Caco-2 (cell line): ENCODE measurements at regions not wholly inside any gene's neighbourhood (a gene's known extent, or its start where the extent isn't known, plus 50 kb on each side); places are given as distances from the start of the nearest gene placed in this dataset.

Source experiments
- BruUV-seq: library from RNA; stranded (reverse); fragments of 400-500 nt; replicated peaks from 2 replicates; lab custom pipeline; 2021; lab: Mats Ljungman, UMichigan
- CTCF ChIA-PET: fragments of 300-600 bp; sonication (Branson Sonifier 250); formaldehyde crosslinking; loops from one replicate; lab custom pipeline; 2022; ENCODE audit warnings: antibody characterized with exemption; lab: Charles Lee
- POLR2A ChIA-PET: fragments of 300-600 bp; sonication (Branson Sonifier 250); formaldehyde crosslinking; loops from one replicate; lab custom pipeline; 2022; ENCODE audit warnings: antibody characterized with exemption; lab: Charles Lee
- DNase-seq, 2 experiments: peaks; one replicate each; pipeline versions ENCODE4 v3.0.0 to v3.0.0-alpha.2; 2020 to 2022
- H3K27me3 ChIP-seq: replicated peaks from 2 replicates; pipeline ENCODE4 v1.6.0; 2011; ENCODE audit warnings: low read length; ENCODE audit not compliant: control insufficient read depth, insufficient read depth
- H3K36me3 ChIP-seq: 2 replicates; pipeline ENCODE4 v1.5.1; 2011; ENCODE audit warnings: low read length; ENCODE audit not compliant: control insufficient read depth, insufficient read depth
- H3K4me1 ChIP-seq: fragments of 250-450 bp; sonication (Bioruptor Pico); 2 replicates; pipeline ENCODE4 v1.5.1; 2020; ENCODE audit warnings: mild to moderate bottlenecking
- H3K4me3 ChIP-seq: 2 replicates; pipeline ENCODE4 v1.5.1; 2011; ENCODE audit warnings: low read depth, mild to moderate bottlenecking, control low read depth, low read length
- H3K9me3 ChIP-seq: fragments of 250-450 bp; sonication (Bioruptor Pico); 2 replicates; pipeline ENCODE4 v1.5.1; 2020; ENCODE audit warnings: mild to moderate bottlenecking, moderate library complexity
- H3K27ac Mint-ChIP-seq: one replicate; pipeline ENCODE4 v1.8.0; 2022; ENCODE audit warnings: mixed read lengths; ENCODE audit not compliant: unreplicated experiment
- H3K27me3 Mint-ChIP-seq: one replicate; pipeline ENCODE4 v1.8.0; 2022; ENCODE audit warnings: mixed read lengths; ENCODE audit not compliant: insufficient read depth, unreplicated experiment
- H3K36me3 Mint-ChIP-seq: one replicate; pipeline ENCODE4 v1.8.0; 2022; ENCODE audit warnings: mild to moderate bottlenecking, mixed read lengths; ENCODE audit not compliant: insufficient read depth, unreplicated experiment
- H3K4me1 Mint-ChIP-seq: one replicate; pipeline ENCODE4 v1.8.0; 2022; ENCODE audit warnings: low read depth, mixed read lengths; ENCODE audit not compliant: unreplicated experiment
- H3K4me3 Mint-ChIP-seq: one replicate; pipeline ENCODE4 v1.8.0; 2022; ENCODE audit warnings: mild to moderate bottlenecking, moderate library complexity, mixed read lengths; ENCODE audit not compliant: unreplicated experiment
- H3K9me3 Mint-ChIP-seq: one replicate; pipeline ENCODE4 v1.8.0; 2022; ENCODE audit warnings: mixed read lengths; ENCODE audit not compliant: unreplicated experiment
- CTCF ChIP-seq, 2 experiments: fragments of 200-600 bp in 1 of 2; IDR thresholded peaks; 1 replicate in 1 of 2; 2 replicates in 1 of 2; pipeline versions ENCODE4 v1.5.1 to v1.8.0; 2011 to 2022; ENCODE audit warnings: antibody characterized with exemption in 1 of 2, control low read depth in 1 of 2, inconsistent platforms in 1 of 2, low read depth in 1 of 2, low read length in 1 of 2, mild to moderate bottlenecking in 1 of 2, moderate library complexity in 1 of 2; ENCODE audit not compliant: insufficient read depth in 1 of 2, severe bottlenecking in 1 of 2, unreplicated experiment in 1 of 2
- intact Hi-C: fragments of 100-400 bp; cut with micrococcal nuclease; formaldehyde crosslinking; loops from one replicate; pipeline ENCODE4 v1.10.0; 2022; ENCODE audit not compliant: unreplicated experiment

- Histone ChIP-seq H3K9me3 (no peaks in the 10 kb centered on the region), H3K27me3 (no peaks in the 10 kb centered on the region), H3K36me3 (no peaks in the 10 kb centered on the region), H3K4me1 (no peaks in the 10 kb centered on the region), H3K4me3 (no peak overlapping the region)
- ChIA-PET CTCF (no interaction called here), POLR2A (no interaction called here)
- intact Hi-C loops = no loop called here
- Mint-ChIP-seq H3K9me3 (peaks cover 16% of the 10 kb centered on the region), H3K4me3 (no peak overlapping the region), H3K27ac (no peak overlapping the region), H3K4me1 (no peaks in the 10 kb centered on the region), H3K36me3 (no peaks in the 10 kb centered on the region), H3K27me3 (peaks cover 3% of the 10 kb centered on the region)
- no TSS peak for BruUV-seq
- DNase-seq = no peak
- no peak for TF ChIP-seq CTCF (IDR thresholded peaks at IDR 0.05; ENCODE audit: insufficient read depth in 1 of 2, low read depth in 1 of 2, low read length in 1 of 2, severe bottlenecking in 1 of 2, unreplicated experiment in 1 of 2)
Observed at GRCh38 chr16:9438991-9439390, 347.5 kb downstream of the HAPSTR1 start.

DNA sequence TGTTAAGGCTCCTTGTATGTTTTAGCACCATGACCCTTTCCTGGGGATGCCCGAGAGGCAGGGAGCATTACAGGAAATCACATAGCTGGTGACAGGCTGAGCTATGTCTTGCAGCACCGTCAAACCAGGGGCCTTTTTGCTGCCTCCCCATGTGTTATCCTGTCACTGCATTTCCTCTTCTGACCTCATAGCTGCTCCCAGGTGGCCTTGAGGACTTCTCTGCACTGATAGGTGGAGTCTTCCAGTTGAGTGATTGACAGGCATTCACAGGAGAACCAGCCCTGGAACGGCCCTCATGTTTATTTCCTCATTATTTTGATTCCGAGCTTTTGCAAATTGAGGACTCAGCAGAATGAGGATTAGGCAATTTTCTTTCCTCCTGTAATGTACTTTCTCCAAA is 349.6 kb downstream of the HAPSTR1 start:
- no TSS peak for BruUV-seq
- Mint-ChIP-seq H3K27ac (no peak overlapping the region), H3K4me3 (no peak overlapping the region), H3K9me3 (peaks cover 2% of the 10 kb centered on the region), H3K27me3 (peaks cover 2% of the 10 kb centered on the region), H3K4me1 (no peaks in the 10 kb centered on the region), H3K36me3 (no peaks in the 10 kb centered on the region)
- no peaks in the 10 kb centered on the region for H3K27me3 ChIP-seq
- H3K4me3 ChIP-seq = no peak overlapping the region
- TF ChIP-seq CTCF (IDR thresholded peaks at IDR 0.05; ENCODE audit: insufficient read depth in 1 of 2, low read depth in 1 of 2, low read length in 1 of 2, severe bottlenecking in 1 of 2, unreplicated experiment in 1 of 2) = no peak
- intact Hi-C loops = no loop called here
- no peaks in the 10 kb centered on the region for H3K36me3 ChIP-seq
- POLR2A ChIA-PET = no interaction called here
- no peaks in the 10 kb centered on the region for H3K4me1 ChIP-seq
- H3K9me3 ChIP-seq = no peaks in the 10 kb centered on the region
- CTCF ChIA-PET = no interaction called here
- DNase-seq = peak in 1 of 2 experiments; percentile 4

GRCh38 chr16:9443864-9444263 is 352.4 kb downstream of the HAPSTR1 start:
- Mint-ChIP-seq H3K36me3 (no peaks in the 10 kb centered on the region), H3K4me3 (no peak overlapping the region), H3K9me3 (no peaks in the 10 kb centered on the region), H3K27ac (no peak overlapping the region), H3K4me1 (no peaks in the 10 kb centered on the region), H3K27me3 (peaks cover 2% of the 10 kb centered on the region)
- ChIA-PET CTCF (no interaction called here), POLR2A (no interaction called here)
- no peaks in the 10 kb centered on the region for H3K36me3 ChIP-seq
- no peak for TF ChIP-seq CTCF (IDR thresholded peaks at IDR 0.05; ENCODE audit: insufficient read depth in 1 of 2, low read depth in 1 of 2, low read length in 1 of 2, severe bottlenecking in 1 of 2, unreplicated experiment in 1 of 2)
- H3K27me3 ChIP-seq = no peaks in the 10 kb centered on the region
- DNase-seq = no peak
- no TSS peak for BruUV-seq
- H3K4me1 ChIP-seq = no peaks in the 10 kb centered on the region
- intact Hi-C loops = no loop called here
- H3K4me3 ChIP-seq = no peak overlapping the region
- no peaks in the 10 kb centered on the region for H3K9me3 ChIP-seq
